ENCODE measurements at regions not wholly inside any gene's neighbourhood (a gene's known extent, or its start where the extent isn't known, plus 50 kb on each side); places are given as distances from the start of the nearest gene placed in this dataset.
"Not testable (repeated sequence)": the region's sequence is repeated elsewhere in the genome, so short reads cannot be mapped to it uniquely, and the experiment has no call there.

DNA sequence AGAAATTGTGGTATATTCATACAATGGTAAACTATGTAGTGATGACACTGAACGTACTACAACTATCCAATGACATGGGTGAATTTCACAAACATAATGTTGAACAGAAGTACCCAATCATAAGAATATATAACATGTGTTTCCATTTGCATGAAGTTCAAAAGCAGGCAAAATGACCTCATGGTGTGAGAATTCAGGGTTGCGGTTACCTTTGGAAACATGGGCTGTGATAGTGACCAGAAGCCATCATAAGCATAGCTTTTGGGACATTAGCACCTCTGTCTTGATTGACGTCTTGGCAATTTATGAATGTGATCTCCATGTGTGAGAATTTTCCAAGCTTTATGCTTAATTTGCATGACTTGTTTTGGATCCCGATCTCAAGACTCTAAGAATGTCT is 500.1 kb upstream of the JAG1 start:
- intact Hi-C loops (cut with DNase I): no loop called here

DNA sequence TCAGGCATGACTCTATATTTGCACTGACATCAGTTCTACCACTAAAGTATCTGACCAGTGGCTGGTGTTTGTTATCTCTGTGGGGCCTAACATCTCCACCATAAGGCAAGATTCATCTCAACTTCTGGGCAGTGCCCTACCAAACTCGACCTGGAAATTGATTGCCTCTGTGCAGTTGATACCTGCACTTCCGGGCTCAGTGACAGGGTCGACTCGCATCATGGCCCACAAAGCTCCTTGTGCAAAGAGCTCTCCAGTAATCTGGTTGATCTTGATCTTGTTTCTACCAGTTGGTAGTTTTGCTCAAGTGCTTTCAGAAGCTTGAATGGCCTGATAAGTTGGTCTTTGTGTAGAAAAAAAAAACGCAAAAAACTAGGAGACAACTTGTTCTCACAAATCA is 501.1 kb upstream of the JAG1 start:
- intact Hi-C loops (cut with DNase I): no loop called here
- no peak for DNase-seq (ENCODE audit: low spot score)

More for the DNA sequence above, 500.1 kb upstream of the JAG1 start:
- DNase-seq (ENCODE audit: low spot score): no peak

DNA sequence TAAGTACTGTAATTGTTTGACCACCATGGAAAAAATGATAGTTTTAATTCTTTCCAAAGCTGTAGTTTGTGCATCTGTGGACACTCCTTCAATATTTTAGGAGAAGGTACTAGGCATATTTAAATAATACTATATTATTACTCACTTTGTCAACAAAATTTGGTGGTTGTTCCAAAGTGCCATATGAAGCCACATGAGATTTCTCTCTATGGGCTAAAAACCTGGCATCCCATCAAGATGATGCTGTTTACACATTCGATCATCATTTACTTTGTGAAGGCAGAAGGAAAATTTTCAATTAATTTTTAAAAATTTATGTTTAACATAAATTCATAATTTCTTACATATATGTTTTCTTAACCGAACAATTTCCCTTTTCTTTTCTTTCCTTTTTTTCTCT is 502.6 kb upstream of the JAG1 start:
- no peak for DNase-seq (ENCODE audit: low spot score)
- intact Hi-C loops (cut with DNase I): no loop called here

DNA sequence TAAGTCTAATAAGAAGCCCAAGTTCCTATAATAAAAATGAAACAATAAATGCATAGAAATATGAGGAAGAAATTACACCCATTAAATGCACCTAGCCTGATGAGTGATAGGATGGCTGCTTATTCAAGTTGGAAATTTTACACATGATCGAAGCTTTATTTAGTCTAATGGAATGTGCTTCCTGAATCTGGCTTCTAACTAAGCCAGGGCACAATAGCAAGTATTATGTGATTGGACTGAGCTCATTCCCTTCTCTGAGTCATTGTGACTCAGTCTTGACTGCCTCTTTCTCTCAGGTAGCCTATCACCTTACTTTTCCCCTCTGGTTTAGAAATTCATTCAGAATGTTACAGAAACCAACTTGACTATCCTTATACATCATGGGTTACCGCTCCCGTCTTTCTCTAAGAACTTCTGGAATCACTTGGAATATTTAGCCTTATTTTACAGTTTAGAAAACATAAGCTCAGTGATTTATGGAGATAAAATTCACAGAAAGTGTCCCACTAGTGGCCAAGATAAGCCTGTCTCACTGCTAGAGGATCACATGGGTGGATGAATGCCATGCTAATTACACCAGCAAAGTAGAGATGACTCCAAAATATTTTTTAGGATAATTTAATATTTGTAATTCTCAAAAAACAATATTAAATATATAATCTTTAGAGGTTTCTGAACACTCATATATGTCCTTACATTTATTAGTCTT is 505.3 kb upstream of the JAG1 start:
- intact Hi-C loops (cut with DNase I): no loop called here
- DNase-seq (ENCODE audit: low spot score): no peak

DNA sequence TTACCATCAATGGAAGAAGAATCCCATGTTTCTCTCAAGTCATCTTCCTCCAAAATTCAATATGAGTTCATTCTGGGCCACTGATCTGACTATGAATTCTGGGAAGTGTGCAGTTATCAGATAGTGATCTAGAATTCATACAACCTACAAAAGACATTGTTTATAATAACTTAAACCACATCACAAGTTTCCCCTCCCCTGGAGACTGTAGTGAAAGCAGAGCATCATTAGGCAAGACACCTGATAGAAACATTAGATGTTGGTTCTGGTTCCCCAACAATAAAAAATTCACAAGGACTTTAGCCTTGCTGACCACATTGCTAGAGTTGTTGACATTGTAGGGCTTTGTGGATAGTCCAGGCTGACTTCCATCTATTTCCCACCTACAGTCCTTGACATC is 506.4 kb upstream of the JAG1 start:
- no peak for DNase-seq (ENCODE audit: low spot score)
- intact Hi-C loops (cut with DNase I): no loop called here

DNA sequence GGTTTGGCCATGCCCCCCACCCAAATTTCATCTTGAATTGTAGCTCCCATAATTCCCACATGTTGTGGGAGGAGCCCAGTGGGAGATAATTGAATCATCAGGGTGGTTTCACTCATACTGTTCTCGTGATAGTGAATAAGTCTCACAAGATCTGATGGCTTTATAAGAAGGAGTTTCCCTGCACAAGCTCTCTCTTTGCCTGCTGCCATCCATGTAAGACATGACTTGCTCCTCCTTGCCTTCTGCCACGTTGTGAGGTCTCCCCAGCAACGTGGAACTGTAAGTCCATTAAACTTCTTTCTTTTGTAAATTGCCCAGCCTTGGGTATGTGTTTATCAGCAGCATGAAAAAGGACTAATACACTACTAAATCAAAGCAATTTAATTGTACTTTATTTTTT is 507.3 kb upstream of the JAG1 start:
- intact Hi-C loops (cut with DNase I): not testable (repeated sequence)

DNA sequence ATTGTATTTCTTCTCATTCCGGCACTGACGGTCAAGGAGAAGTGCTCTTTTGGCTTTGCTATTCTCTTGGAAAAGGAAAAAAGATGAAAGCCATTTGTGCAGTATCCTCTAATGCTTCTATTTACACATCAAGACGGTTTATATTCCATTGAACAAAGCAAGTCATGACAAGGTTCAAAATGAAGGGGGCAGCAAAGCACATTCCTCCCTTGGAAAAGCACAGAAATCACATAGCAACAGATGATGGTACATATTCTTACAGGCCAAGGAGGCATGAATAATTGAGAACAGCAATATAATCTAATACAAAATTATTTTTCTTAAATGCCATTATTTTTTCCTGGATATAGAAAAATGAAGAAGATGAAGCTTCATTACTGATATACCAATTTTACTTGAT is 508.2 kb upstream of the JAG1 start:
- intact Hi-C loops (cut with DNase I): no loop called here
- no peak for DNase-seq (ENCODE audit: low spot score)

More for the DNA sequence above, 507.3 kb upstream of the JAG1 start:
- not testable (repeated sequence) for DNase-seq (ENCODE audit: low spot score)

DNA sequence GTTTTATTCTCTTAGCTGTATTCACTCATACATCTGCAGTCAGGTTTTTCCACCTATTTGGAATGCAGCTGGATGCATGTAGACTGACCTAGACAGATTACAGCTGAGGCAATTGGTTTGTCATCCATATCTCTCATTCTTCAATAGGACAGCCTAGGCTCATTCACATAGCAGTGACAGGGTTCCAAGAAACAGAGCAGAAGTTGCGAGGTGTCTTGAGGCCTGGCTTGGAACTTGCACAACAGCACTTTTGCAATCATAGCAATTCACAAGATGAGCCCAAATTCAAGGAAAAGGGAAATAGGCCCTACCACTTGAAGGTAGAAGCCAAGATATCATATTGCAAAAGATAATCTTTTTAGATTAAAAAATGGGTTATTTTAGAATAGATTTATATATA is 508.9 kb upstream of the JAG1 start:
- intact Hi-C loops (cut with DNase I): no loop called here
- DNase-seq (ENCODE audit: low spot score): no peak

DNA sequence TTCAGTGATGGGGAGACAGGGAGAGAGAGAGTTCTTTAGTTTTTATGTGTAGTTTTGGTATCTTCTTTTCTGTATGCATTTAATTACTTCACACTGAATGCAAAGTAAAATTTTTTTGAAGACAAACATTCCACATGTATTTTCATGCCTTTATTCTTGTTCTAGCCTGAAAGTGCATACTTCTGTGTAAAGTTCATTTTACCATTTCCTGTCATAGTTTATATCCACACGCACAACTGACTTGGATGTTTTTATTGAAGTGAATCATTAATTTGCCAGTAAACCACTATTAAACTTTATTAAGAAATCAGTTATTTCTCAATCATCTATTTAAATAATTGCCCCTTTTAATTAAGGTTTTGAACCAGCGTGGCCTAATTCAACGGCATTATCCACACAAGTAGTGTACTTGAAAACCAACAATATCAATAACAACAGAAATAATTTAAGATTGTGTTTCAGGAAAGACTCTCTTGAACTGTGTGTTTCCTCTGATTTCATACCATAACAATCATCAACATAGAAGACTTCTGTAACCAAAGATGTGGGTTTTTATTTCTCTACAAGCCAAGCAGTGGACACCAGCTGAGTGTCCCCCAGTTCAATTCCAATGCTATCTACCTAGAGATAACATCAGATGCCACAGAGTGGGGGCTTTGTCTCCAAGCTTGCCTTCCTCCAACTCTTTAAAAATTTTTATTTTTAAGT is 512.7 kb upstream of the JAG1 start:
- intact Hi-C loops (cut with DNase I): no loop called here
- DNase-seq (ENCODE audit: low spot score): no peak

DNA sequence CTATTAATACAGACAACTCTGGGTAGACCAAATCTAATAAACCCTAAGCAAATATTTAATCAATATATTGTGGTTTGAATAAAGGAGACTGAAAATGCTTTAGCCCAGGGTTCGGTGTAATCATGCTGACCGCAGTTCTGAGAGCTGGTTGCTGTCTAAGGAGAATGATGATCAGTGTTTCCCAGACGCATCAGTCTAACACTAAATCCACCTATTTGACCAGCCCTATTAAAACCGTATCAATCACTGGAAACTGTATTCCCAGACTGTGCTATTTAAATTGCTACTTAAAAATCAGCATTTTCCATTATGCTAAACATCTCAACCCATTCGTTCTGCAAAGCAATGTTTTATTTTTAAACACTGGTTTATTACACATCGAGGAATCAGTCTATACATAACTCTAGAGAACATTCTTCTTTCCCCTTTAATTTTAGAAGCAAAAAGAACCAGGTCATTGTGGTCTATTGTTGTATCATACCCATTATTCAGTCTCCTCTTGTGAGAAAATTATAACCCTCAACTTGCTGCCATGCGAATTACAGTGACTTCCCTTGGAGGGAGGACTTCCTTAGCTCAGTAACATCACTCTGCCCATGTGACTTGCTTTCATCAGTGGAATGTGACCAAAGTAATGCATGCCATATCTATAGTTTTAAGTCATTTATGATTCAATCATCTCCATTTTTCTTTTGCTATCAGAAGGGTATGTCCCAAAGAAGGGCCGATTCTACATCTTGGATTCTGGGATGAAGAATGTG is 515.2 kb upstream of the JAG1 start:
- DNase-seq (ENCODE audit: low spot score): no peak
- intact Hi-C loops (cut with DNase I): no loop called here

DNA sequence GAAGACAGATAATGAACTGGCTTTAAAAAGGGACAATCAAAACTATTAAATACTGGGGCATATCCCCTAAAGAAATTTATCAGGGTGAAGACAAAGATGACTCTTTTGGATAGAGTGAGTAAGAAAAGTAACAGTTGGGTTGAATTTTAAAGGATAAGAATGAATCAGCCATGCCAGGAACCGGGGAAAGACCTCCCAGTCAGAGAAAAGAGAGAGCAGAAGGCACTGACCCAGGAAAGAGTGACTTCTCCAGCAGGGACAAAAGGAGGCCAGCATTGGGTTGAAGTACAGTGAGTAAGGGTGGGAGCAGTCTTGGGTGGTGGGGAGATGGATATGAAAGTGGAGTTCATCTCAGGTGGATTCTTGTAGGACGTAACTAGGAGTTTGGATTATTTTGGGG is 516.9 kb upstream of the JAG1 start:
- intact Hi-C loops (cut with DNase I): no loop called here
- DNase-seq (ENCODE audit: low spot score): no peak

DNA sequence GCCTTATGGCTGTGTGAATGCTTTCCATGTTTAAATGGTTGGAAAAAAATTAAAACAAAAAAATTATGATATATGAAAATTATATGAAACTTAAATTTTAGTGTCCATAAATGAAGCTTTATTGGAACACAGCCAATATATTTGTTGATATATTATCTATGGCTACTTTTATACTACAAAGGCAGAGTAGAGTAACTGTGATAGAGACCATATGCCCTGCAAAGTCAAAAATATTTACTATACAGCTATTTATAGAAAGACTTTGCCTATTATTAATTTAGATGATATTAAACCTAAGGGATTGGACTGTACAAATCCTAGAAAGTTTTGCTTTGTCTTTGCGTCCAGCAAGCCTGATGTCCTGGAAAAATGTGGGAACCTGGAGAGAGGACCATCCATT is 518.3 kb upstream of the JAG1 start:
- intact Hi-C loops (cut with DNase I): no loop called here
- DNase-seq (ENCODE audit: low spot score): no peak

DNA sequence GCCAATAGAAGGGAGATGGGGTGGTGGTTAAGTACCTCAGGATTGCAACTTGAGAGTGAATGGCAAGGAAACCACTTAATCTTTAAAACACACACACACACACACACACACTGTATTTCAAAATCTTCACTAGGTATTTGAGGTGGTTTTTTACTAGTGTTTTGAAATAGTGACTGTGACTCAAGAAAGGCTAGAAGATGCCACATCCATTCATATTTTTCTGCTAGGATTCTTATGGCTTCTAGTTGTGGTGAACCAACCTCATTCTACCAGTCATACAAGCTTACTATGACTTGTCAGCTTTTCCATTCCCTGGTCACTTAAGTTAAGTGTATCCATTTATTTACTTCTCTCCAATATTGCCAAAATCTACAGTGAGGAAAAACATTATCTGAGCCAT is 519.4 kb upstream of the JAG1 start:
- DNase-seq (ENCODE audit: low spot score): no peak
- intact Hi-C loops (cut with DNase I): no loop called here

DNA sequence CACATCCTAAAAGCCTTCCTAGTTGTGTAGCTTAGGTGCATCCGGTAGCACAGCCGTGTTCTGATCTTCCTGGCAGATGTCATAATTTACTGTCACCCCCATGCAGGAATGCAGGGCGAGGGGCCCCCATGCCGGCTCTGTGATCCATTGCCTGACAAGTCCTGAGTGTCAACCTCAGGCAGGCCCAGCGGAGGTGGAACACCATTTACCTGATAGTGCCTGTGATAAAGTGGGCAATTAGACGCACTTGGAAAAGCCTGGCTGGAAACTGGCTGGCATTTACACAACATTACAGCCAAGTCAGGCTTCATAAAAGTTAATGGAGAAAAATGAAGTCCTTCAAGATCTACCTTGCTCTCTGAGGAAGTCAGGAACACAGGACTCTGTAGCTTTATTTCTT is 521.4 kb upstream of the JAG1 start:
- DNase-seq (ENCODE audit: low spot score): no peak
- intact Hi-C loops (cut with DNase I): loop anchor here (5.0 kb wide), 1 partner anchor 213 kb away; no protein-coding TSS in a partner anchor

DNA sequence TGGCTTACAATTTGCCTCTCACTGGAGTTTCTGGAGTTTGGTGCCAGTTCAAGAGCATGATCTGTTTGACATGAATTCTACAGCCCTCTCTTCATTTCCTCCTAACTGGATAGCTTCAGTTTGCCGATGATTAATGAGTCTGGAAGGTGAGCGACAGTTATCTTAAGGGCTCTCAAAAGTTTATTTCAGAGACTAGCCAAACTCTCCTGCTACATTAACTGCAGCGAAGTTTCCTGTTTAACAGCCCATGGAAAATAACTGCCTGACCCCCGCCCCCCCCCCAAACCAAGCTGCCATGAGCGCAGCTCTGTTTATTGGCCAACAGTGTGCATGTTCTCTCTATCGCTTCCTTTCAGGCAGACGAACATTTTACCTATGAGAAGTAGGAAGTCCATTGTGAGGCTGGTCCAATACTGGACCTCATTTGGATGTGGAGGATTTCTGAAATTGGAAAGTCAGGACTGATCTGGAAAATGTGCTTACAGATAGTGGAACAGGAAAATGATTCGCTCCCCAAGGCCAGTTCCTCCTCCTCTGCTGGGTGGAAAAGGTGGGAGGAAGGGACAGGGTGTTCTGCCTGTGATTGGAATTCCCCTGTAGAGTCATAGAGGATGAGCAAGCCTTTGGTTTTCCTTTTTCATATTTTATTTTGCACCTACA is 522.2 kb upstream of the JAG1 start:
- no peak for DNase-seq (ENCODE audit: low spot score)
- intact Hi-C loops (cut with DNase I): loop anchor here (5.0 kb wide), 1 partner anchor 214 kb away; no protein-coding TSS in a partner anchor

DNA sequence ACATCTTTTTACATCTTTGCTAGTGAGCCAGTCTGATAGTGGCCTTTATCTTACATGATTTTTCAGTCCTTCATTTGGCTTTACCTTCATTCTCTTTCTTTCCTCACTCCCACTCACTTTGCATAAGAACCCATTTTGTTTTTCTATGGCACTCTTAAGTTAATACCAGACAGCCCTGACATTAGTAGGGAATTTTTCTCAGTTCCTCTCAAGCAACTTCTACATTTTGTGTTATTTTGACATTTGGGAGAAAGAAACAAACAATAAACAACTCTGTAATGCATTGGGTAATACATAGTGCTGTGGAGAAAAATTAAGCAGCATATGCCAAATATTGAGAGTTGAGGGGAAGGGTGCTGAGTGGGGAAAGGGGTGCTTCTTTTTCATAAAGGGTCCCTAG is 524.1 kb upstream of the JAG1 start:
- no peak for DNase-seq (ENCODE audit: low spot score)
- intact Hi-C loops (cut with DNase I): loop anchor here (5.0 kb wide), 1 partner anchor 216 kb away; no protein-coding TSS in a partner anchor

DNA sequence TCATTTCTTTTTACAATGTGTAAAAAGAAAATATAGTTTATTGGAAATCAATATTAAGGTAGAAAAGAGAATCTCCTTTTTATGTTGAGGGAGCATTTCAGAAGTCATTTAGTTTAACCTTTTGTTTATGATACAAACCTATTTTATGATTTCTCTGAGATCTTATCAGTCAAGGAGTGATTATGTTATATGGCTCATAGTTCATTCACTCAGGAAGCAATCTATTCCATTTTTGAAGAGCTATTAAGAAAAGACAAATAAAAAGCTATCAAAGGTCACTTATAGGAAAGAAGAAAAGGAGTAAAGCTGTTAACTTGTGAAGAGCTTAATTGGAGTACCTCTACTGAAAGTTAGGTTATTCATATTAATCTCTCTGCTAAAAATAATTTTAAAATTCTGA is 526.6 kb upstream of the JAG1 start:
- DNase-seq (ENCODE audit: low spot score): no peak
- intact Hi-C loops (cut with DNase I): loop anchor here (10.0 kb wide), 1 partner anchor 96 kb away; no protein-coding TSS in a partner anchor

DNA sequence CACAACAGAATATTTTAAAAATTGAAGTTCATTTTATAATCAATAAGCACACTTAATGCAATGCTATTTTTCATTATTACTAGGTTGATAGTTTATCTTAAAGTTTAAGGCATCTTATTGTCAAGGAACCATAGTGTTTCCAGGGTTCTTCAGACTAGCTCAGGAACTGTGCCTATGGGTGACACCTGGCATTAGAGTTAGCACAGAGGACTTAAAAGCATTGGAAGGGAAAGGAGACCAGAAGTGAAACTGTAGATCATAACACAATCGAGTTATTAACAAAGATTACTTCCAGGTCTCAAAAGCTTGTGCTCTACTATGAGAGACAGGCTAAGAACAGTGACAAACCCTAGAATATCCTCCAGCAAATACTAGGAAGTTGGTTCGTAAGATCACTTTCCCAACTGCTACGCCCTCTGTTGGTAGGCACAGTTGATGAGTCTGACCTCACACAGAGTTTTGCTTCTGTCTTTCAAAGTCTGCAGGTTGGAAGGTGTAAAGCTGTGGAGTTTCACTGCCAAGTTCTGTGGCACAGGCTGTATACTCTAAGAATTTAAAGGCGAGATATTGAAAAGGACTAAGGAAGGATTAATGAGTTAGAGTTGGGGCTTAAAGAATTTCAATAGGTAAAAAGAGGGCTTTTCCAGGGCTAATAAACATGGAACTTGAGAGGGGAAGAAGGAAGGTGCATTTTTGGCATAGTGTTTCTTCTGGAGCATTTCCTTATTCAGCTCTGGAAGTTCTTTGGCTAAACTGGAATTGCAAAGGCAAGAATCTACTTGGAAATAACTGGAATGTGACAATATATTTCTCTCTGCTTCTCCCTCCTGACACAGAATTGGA is 531.3 kb upstream of the JAG1 start:
- intact Hi-C loops (cut with DNase I): loop anchor here (1.0 to 10.0 kb wide), 3 partner anchors 62 to 531 kb away; no protein-coding TSS in a partner anchor
- DNase-seq (ENCODE audit: low spot score): no peak

DNA sequence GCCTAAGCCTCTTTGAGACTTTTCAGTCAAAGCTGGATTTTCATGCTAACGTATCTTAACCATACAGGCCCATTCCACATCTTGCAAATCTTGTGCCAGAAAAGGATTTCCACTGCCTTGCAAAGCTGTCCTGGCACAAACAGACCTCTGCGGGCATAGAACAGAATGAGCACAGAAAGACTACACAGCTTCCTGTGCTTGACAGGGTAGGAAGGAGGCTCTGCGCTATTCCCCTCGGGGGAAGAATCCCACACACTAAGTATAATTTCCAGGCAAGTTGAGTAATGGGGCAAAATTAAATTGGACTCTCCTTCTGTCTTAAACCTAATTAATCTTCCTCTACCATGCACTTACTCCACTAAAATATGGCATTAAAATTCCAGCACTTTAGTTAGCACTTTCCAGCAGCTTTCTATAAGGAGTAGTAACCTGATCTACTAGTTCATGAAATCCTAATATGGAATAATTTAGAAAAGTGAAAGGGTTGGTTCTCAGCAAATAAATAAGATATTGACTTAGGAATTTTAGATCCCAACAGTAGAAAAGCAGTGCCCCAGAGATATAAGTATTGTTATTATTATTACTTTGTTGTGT is 532.1 kb upstream of the JAG1 start:
- DNase-seq (ENCODE audit: low spot score): no peak
- intact Hi-C loops (cut with DNase I): loop anchor here (1.0 to 10.0 kb wide), 3 partner anchors 61 to 532 kb away; no protein-coding TSS in a partner anchor

Data from cardiac septum (tissue), 1 donor.